ENCODE measurements at regions not wholly inside any gene's neighbourhood (a gene's known extent, or its start where the extent isn't known, plus 50 kb on each side); places are given as distances from the start of the nearest gene placed in this dataset.
"Not testable (repeated sequence)": the region's sequence is repeated elsewhere in the genome, so short reads cannot be mapped to it uniquely, and the experiment has no call there.

DNA sequence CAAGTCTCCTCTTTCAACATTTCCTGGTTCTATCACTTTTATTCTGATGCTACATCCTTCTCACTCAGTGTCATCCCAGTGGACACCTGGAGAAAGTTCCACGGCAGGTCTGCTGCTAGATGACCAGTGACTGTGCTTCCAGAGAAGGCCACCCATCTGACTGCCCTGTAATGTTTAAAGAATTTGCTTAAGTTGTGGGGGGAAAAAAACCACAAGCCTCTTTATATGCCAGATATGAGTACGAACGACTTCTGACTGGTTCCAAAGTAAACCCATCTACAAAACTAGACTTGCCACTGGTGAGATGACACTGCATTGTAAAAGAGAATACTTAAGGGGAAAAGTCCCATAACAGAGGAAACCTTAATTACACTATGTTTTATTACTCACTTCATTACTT is 69.6 kb upstream of the VWC2 start:
- H3K9me3 ChIP-seq: no peaks in the 10 kb centered on the region
- no peak overlapping the region for H3K4me3 ChIP-seq
- no peaks in the 10 kb centered on the region for H3K27me3 ChIP-seq (replicated peaks in 1 of 7)
- 45 to 79% (median 58%) methylated on average over 3 of the region's 3 CpGs for WGBS, 5 donors
- TF ChIP-seq POLR2AphosphoS5 (IDR thresholded peaks at IDR 0.05): no peak
- intact Hi-C loops (cut with DNase I; ENCODE audit: low total_unique reads): no loop called here
- DNase-seq: no peak
- H3K36me3 ChIP-seq: no peaks in the 10 kb centered on the region
- H3K4me1 ChIP-seq: no peaks in the 10 kb centered on the region
- no peak overlapping the region for H3K27ac ChIP-seq

DNA sequence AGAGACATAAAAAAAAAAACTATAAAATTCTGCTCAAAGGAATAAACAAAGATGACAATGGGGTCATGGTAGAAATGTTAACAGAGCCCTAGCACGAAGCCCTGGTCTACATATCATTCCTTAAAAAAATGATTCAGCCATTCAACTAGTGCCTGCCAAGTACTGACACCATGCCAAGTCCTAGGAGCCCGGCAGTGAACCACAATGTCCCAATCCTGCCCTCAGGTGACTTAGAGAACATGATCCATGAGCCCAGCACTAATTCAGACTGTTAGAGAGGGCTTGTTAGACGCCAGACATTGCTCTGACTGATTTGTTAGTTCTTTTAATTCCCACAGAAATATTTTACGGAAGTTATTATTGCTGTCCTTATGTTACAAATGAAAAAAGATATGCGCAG is 67.3 kb upstream of the VWC2 start:
- Histone ChIP-seq H3K9me3 (peaks cover 0 to 3% (median 0%) of the 10 kb centered on the region in 8 donors), H3K36me3 (no peaks in the 10 kb centered on the region), H3K4me3 (no peak overlapping the region), H3K27ac (no peak overlapping the region), H3K27me3 (replicated peaks in 1 of 7) (no peaks in the 10 kb centered on the region), H3K4me1 (no peaks in the 10 kb centered on the region)
- TF ChIP-seq POLR2A (IDR thresholded peaks at IDR 0.05) (no peak), POLR2AphosphoS5 (IDR thresholded peaks at IDR 0.05) (no peak)
- TF ChIP-seq, protein P1, sequence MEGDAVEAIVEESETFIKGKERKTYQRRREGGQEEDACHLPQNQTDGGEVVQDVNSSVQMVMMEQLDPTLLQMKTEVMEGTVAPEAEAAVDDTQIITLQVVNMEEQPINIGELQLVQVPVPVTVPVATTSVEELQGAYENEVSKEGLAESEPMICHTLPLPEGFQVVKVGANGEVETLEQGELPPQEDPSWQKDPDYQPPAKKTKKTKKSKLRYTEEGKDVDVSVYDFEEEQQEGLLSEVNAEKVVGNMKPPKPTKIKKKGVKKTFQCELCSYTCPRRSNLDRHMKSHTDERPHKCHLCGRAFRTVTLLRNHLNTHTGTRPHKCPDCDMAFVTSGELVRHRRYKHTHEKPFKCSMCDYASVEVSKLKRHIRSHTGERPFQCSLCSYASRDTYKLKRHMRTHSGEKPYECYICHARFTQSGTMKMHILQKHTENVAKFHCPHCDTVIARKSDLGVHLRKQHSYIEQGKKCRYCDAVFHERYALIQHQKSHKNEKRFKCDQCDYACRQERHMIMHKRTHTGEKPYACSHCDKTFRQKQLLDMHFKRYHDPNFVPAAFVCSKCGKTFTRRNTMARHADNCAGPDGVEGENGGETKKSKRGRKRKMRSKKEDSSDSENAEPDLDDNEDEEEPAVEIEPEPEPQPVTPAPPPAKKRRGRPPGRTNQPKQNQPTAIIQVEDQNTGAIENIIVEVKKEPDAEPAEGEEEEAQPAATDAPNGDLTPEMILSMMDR (IDR thresholded peaks at IDR 0.05 in 8 of 11, conservative IDR thresholded peaks at IDR 0.05 in 3 of 11): no peak
- intact Hi-C loops (cut with DNase I; ENCODE audit: low total_unique reads): no loop called here
- WGBS, 5 donors: 63 to 76% (median 74%) methylated on average over 5 of the region's 5 CpGs
- no peak for DNase-seq

DNA sequence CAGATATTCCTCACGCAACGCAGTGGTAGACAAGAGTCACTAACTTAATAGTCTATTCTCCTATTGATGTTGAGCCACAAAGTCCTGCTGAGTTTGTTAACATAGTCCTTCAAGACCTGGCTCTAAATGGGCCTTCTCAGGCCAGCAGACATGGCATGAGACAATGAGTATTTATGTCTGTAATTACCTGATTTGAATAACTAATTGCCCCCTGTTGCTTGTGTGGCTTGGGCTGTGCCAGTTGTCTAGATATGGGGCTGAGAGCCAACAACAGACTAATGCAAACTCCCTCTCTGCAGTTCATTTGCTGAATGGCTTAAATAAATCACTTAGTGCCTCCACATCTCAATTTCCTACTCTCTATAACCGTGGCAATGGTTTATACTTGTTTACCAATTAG is 65.5 kb upstream of the VWC2 start:
- intact Hi-C loops (cut with DNase I; ENCODE audit: low total_unique reads): no loop called here
- WGBS, 5 donors: 77 to 91% (median 90%) methylated on average over 3 of the region's 3 CpGs

DNA sequence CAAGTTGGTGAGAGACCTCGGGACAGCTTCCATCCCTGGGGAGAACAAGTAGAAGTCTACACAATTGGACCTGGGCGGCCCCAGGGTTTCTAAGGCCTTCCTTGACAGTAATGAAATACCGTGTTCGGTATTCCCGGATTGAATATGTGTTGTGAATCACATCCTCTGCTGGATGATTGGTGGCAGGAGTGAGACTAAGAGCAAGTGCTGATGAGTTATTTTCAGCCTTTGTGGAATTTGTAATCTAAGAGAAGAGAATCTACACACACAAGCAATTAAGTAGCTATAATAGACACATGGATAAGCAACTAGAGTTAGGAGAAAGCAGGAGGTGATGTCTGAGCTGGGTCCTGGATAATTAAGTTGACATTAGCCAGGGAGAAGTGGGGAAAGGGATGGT is 64.8 kb upstream of the VWC2 start:
- 65 to 94% (median 90%) methylated on average over 5 of the region's 5 CpGs for WGBS, 5 donors
- Histone ChIP-seq H3K9me3 (peaks cover 0 to 8% (median 0%) of the 10 kb centered on the region in 8 donors), H3K4me3 (no peak overlapping the region), H3K36me3 (no peaks in the 10 kb centered on the region), H3K4me1 (no peaks in the 10 kb centered on the region), H3K27ac (no peak overlapping the region), H3K27me3 (replicated peaks in 1 of 7) (no peaks in the 10 kb centered on the region)
- no peak for DNase-seq
- TF ChIP-seq, protein P1 (IDR thresholded peaks at IDR 0.05 in 8 of 11, conservative IDR thresholded peaks at IDR 0.05 in 3 of 11): no peak
- TF ChIP-seq POLR2AphosphoS5 (IDR thresholded peaks at IDR 0.05) (no peak), POLR2A (IDR thresholded peaks at IDR 0.05) (no peak)
- intact Hi-C loops (cut with DNase I; ENCODE audit: low total_unique reads): no loop called here

More for the DNA sequence above, 65.5 kb upstream of the VWC2 start:
- Histone ChIP-seq H3K27me3 (replicated peaks in 1 of 7) (no peaks in the 10 kb centered on the region), H3K27ac (no peak overlapping the region), H3K9me3 (peaks cover 0 to 8% (median 0%) of the 10 kb centered on the region in 8 donors), H3K4me1 (no peaks in the 10 kb centered on the region), H3K36me3 (no peaks in the 10 kb centered on the region), H3K4me3 (no peak overlapping the region)
- no peak for DNase-seq
- no peak for TF ChIP-seq POLR2A (IDR thresholded peaks at IDR 0.05)
- TF ChIP-seq, protein P1 (IDR thresholded peaks at IDR 0.05 in 8 of 11, conservative IDR thresholded peaks at IDR 0.05 in 3 of 11): no peak

DNA sequence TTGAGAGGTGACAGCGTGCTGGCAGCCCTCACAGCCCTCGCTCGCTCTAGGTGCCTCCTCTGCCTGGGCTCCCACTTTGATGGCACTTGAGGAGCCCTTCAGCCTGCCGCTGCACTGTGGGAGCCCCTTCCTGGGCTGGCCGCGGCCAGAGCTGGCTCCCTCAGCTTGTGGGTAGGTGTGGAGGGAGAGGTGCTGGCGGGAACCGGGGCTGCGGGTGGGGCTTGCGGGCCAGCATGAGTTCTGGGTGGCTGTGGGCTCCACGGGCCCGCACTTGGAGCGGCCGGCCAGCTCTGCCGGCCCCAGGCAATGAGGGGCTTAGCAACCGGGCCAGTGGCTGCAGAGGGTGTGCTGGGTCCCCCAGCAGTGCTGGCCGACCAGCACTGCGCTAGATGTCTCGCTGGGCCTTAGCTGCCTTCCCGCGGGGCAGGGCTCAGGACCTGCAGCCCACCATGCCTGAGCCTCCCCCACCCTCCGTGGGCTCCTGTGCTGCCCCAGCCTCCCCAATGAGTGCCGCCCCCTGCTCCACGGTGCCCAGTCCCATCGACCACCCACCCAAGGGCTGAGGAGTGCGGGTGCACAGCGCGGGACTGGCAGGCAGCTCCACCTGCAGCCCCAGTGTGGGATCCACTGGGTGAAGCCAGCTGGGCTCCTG is 62.2 kb upstream of the VWC2 start:
- DNase-seq: peak; percentile 71
- intact Hi-C loops (cut with DNase I; ENCODE audit: low total_unique reads); H3K4me1 ChIP-seq; H3K36me3 ChIP-seq; H3K9me3 ChIP-seq; H3K4me3 ChIP-seq; H3K27me3 ChIP-seq (replicated peaks in 1 of 7); H3K27ac ChIP-seq: not testable (repeated sequence)
- 89 to 95% (median 94%) methylated on average over 21 to 28 of the region's 28 CpGs for WGBS, 5 donors

Measured in spleen (tissue), 11 donors.